IPS-18a (cell line): ENCODE measurements at regions not wholly inside any gene's neighbourhood (a gene's known extent, or its start where the extent isn't known, plus 50 kb on each side); places are given as distances from the start of the nearest gene placed in this dataset.
"Not testable (repeated sequence)": the region's sequence is repeated elsewhere in the genome, so short reads cannot be mapped to it uniquely, and the experiment has no call there.

ENCODE experiments used
- H3K27ac ChIP-seq: one replicate; pipeline ENCODE4 v1.5.1; 2013; ENCODE audit warnings: low read length
- H3K27me3 ChIP-seq: one replicate; pipeline ENCODE4 v1.6.1; 2013; ENCODE audit warnings: mild to moderate bottlenecking, low read length; ENCODE audit not compliant: control insufficient read depth, insufficient read depth
- H3K36me3 ChIP-seq: one replicate; pipeline ENCODE4 v1.6.1; 2013; ENCODE audit warnings: low read depth, low read length; ENCODE audit not compliant: control insufficient read depth
- H3K4me1 ChIP-seq: one replicate; pipeline ENCODE4 v1.6.1; 2013; ENCODE audit warnings: low read depth, low read length; ENCODE audit not compliant: control insufficient read depth
- H3K4me3 ChIP-seq: one replicate; pipeline ENCODE4 v1.5.1; 2013; ENCODE audit warnings: low read length
- H3K9ac ChIP-seq: one replicate; pipeline ENCODE4 v1.6.1; 2013; ENCODE audit warnings: mild to moderate bottlenecking, low read length, moderate library complexity
- H3K9me3 ChIP-seq: one replicate; pipeline ENCODE4 v1.6.1; 2013; ENCODE audit warnings: low read depth, low read length; ENCODE audit not compliant: control insufficient read depth

DNA sequence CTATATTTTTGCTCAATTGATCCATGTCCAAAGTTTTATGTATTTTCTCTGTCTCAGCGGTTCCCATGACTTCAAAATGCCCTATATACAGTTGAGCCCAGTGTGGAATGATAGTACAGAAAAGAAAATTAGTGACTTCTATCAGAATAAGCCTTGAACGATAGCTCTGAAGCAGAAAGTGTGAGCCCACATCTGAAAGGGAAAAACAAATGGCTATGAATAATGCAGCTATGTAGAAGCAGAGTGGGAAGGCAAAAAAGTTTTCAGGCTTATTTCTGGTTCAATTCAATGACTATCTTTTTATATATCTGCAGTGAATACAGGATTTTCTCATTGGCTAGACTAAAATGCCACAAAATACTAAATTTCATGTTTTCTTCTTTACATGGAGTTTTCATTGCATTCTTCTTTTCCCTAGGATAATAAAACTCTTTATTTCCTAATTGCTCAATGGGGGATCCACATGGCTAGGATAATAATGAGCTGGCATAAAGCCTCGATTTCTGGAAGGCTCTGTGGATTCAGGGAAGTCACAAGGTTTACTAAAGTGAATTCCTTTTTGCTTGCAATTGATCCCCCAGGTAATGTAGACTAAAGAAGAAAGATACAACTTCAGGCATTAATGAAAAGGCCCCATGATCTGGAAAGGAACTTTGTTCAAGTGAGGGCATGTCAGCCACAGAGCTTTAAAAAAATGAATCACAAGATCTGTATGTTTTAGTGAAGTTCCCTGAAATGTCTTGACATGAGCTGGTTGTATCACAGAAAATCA lies 377.0 kb upstream of the RIOK2 start:
- Histone ChIP-seq H3K4me3 (no peak overlapping the region), H3K4me1 (no peaks in the 10 kb centered on the region)

GRCh38 chr5:97560599-97560993 lies 377.5 kb upstream of the RIOK2 start:
- Histone ChIP-seq H3K36me3 (no peaks in the 10 kb centered on the region), H3K9me3 (no peaks in the 10 kb centered on the region), H3K4me3 (no peak overlapping the region), H3K27ac (no peak overlapping the region), H3K4me1 (no peaks in the 10 kb centered on the region), H3K9ac (no peak overlapping the region), H3K27me3 (no peaks in the 10 kb centered on the region)

More for the DNA sequence above, 377.0 kb upstream of the RIOK2 start:
- no peak overlapping the region for H3K27ac ChIP-seq
- no peaks in the 10 kb centered on the region for H3K27me3 ChIP-seq
- H3K9me3 ChIP-seq: no peaks in the 10 kb centered on the region
- no peak overlapping the region for H3K9ac ChIP-seq
- H3K36me3 ChIP-seq: no peaks in the 10 kb centered on the region

GRCh38 chr5:97563050-97563657 lies 380.1 kb upstream of the RIOK2 start:
- Histone ChIP-seq H3K4me3 (no peak overlapping the region), H3K27ac (no peak overlapping the region), H3K9me3 (no peaks in the 10 kb centered on the region), H3K4me1 (no peaks in the 10 kb centered on the region), H3K9ac (no peak overlapping the region), H3K27me3 (no peaks in the 10 kb centered on the region), H3K36me3 (no peaks in the 10 kb centered on the region)

DNA sequence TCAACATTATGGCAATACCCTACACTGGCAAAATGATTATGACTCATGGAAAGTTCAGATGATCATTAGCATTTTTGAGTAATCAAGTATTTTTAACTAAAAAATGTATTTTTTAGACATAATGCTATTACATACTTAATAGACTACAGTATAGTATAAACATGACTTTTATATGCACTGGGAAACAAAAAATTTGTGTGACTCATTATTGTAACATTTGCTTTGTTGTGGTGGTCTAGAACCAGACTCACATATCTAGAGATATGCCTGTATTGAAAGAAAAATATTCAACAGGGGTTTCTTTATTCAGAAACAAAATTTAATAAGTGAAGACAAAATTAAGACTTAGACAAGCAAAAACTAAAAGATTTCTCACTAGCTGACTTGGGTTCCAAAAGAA lies 385.3 kb upstream of the RIOK2 start:
- H3K9ac ChIP-seq: no peak overlapping the region
- no peaks in the 10 kb centered on the region for H3K4me1 ChIP-seq
- H3K27ac ChIP-seq: no peak overlapping the region
- H3K36me3 ChIP-seq: no peaks in the 10 kb centered on the region
- H3K4me3 ChIP-seq: no peak overlapping the region
- no peaks in the 10 kb centered on the region for H3K27me3 ChIP-seq
- H3K9me3 ChIP-seq: peaks cover 12% of the 10 kb centered on the region

DNA sequence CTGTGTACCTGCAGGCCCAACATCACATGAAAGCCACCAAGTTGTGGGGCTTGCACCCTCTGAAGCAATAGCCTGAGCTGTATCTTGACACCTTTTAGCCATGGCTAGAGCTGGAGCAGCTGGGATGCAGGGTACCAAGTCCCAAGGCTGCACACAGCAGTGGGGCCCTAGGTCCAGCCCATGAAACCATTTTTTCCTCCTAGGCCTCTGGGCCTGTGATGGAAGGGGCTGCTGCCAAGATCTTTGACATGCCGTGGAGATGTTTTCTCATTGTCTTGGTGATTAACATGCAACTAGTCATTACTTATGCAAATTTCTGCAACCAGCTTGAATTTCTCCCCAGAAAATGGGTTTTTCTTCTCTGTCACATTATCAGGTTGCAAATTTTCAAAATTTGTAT lies 387.2 kb upstream of the RIOK2 start:
- Histone ChIP-seq H3K36me3 (no peaks in the 10 kb centered on the region), H3K9me3 (peaks cover 12% of the 10 kb centered on the region), H3K27me3 (no peaks in the 10 kb centered on the region), H3K27ac (no peak overlapping the region), H3K4me3 (no peak overlapping the region), H3K4me1 (no peaks in the 10 kb centered on the region), H3K9ac (no peak overlapping the region)

GRCh38 chr5:97575322-97575721 lies 392.3 kb upstream of the RIOK2 start:
- Histone ChIP-seq H3K36me3 (no peaks in the 10 kb centered on the region), H3K27me3 (no peaks in the 10 kb centered on the region), H3K4me3 (no peak overlapping the region), H3K27ac (no peak overlapping the region), H3K9ac (no peak overlapping the region), H3K9me3 (peaks cover 9% of the 10 kb centered on the region), H3K4me1 (no peaks in the 10 kb centered on the region)

DNA sequence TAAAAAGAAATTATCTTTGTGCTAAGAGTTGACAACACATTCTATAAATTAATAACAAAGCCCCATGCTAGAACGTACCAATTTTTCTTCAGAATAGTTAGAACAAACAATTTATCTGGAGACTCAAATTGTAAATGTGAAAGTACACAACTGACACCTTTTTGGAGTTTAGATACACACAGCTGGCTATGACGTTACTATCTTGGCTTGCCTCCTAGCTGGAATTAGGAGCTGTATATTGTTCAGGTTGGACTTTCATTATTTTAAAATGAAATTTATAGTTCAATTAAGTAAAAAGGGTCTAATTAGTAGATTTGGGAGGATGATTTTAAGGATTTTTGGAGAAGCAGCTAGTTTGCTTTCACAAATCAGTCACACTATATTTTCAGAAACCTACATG lies 393.9 kb upstream of the RIOK2 start:
- no peak overlapping the region for H3K9ac ChIP-seq
- no peak overlapping the region for H3K27ac ChIP-seq
- no peak overlapping the region for H3K4me3 ChIP-seq
- no peaks in the 10 kb centered on the region for H3K9me3 ChIP-seq
- H3K4me1 ChIP-seq: no peaks in the 10 kb centered on the region
- H3K27me3 ChIP-seq: no peaks in the 10 kb centered on the region
- no peaks in the 10 kb centered on the region for H3K36me3 ChIP-seq

DNA sequence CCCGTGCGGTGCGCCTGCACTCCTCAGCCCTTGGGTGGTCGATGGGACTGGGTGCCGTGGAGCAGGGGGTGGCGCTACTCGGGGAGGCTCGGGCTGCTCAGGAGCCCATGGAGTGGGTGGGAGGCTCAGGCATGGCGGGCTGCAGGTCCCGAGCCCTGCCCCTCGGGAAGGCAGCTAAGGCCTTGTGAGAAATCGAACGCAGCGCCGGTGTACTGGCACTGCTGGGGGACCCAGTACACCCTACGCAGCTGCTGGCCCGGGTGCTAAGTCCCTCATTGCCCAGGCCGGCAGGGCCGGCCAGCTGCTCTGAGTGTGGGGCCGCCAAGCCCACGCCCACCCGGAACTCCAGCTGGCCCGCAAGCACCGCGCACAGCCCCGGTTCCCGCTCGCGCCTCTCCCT lies 396.9 kb upstream of the RIOK2 start:
- not testable (repeated sequence) for H3K27ac ChIP-seq, H3K9ac ChIP-seq, H3K4me1 ChIP-seq, H3K27me3 ChIP-seq, H3K4me3 ChIP-seq, H3K9me3 ChIP-seq, H3K36me3 ChIP-seq

GRCh38 chr5:97580746-97581145 lies 397.7 kb upstream of the RIOK2 start:
- no peaks in the 10 kb centered on the region for H3K36me3 ChIP-seq
- H3K4me3 ChIP-seq: no peak overlapping the region
- H3K27ac ChIP-seq: no peak overlapping the region
- no peak overlapping the region for H3K9ac ChIP-seq
- no peaks in the 10 kb centered on the region for H3K27me3 ChIP-seq
- H3K9me3 ChIP-seq: no peaks in the 10 kb centered on the region
- H3K4me1 ChIP-seq: no peaks in the 10 kb centered on the region

DNA sequence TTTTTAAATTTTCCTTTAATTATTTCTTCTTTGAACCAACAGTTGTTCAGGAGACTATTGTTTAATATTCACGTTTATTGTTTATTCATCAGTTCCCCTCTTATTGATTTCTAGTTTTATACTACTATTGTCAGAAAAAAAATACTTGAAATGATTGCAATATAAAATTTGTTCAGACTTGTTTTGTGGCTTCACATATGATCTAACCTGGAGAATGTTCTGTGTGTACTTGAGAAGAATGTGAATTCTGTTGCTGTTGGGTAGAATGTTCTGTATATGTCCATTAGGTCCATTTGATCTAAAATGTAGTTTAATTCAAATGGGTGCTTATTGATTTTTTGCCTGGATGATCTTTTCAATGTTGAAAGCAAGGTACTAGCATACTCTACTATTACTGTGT lies 408.7 kb upstream of the RIOK2 start:
- Histone ChIP-seq H3K27me3 (no peaks in the 10 kb centered on the region), H3K36me3 (no peaks in the 10 kb centered on the region), H3K27ac (no peak overlapping the region), H3K9ac (no peak overlapping the region), H3K9me3 (peaks cover 4% of the 10 kb centered on the region), H3K4me1 (no peaks in the 10 kb centered on the region), H3K4me3 (no peak overlapping the region)

DNA sequence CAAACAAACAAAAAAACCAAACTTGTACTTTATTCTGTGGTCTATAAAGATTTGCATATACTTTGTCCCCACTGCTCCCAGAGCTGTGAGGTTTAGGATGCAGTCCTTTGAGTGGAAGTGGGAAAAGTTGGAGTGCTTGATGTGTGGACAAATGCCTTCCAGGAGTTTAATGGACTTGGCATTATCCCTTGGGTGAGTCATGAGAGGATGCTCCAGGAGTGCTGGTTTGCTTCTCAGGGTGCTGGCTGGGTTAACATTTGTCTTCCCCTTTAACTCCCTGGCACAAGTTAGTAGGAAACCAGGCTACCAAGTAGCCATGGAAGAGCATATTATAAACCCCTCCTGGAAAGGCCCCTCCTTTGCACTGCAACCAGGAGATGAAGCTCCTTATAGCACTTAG lies 417.4 kb upstream of the RIOK2 start:
- peaks cover 13% of the 10 kb centered on the region for H3K9me3 ChIP-seq

GRCh38 chr5:97601651-97602050 lies 418.6 kb upstream of the RIOK2 start:
- Histone ChIP-seq H3K27ac (no peak overlapping the region), H3K9ac (no peak overlapping the region), H3K4me1 (no peaks in the 10 kb centered on the region), H3K36me3 (no peaks in the 10 kb centered on the region), H3K27me3 (no peaks in the 10 kb centered on the region), H3K9me3 (peaks cover 9% of the 10 kb centered on the region), H3K4me3 (no peak overlapping the region)

More for the DNA sequence above, 417.4 kb upstream of the RIOK2 start:
- H3K4me1 ChIP-seq: no peaks in the 10 kb centered on the region
- no peak overlapping the region for H3K27ac ChIP-seq
- no peaks in the 10 kb centered on the region for H3K36me3 ChIP-seq
- H3K27me3 ChIP-seq: no peaks in the 10 kb centered on the region
- H3K9ac ChIP-seq: no peak overlapping the region
- no peak overlapping the region for H3K4me3 ChIP-seq
